ENCODE measurements at regions not wholly inside any gene's neighbourhood (a gene's known extent, or its start where the extent isn't known, plus 50 kb on each side); places are given as distances from the start of the nearest gene placed in this dataset.
"Not testable (repeated sequence)": the region's sequence is repeated elsewhere in the genome, so short reads cannot be mapped to it uniquely, and the experiment has no call there.

DNA sequence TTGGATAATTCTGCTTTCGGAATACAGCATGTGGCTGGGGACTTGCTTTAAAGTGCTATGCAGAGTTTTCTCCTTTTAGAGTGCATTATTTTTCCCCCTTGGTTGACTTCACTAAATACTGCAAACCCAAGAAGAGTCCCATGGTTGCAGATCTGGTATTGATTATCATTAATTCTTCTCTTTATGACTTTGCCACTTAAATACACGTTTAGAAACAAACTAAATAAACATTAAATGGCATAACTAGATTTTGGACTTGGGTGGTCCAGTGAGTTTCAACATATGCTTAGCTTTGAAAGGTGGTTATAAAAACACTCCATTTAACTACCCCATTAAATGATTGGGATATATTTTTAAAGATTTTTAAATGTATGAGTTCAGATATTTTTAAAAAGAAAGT, 279.2 kb downstream of the SOX4 start:
- no peak for DNase-seq (ENCODE audit: low read depth in 4 of 4, low spot score in 2 of 4)

DNA sequence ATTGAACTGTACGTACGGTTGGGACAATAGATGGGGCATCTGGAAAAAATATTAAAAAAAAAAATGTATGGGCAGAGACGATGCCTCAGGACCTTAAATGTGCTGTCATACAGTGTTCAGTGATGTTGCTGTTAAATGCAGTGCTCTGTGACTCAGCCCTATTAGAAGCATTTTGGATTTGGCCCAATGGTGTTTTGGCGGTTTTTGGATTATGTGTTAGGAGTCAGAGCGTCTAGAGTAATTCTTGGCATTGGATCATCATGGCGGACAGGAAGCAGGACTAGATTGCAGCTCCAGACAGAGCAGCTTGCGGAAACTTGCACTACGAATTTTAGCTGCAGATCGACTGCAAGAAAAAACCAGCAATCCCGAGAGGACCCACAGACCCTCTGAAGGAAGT, 280.0 kb downstream of the SOX4 start:
- DNase-seq (ENCODE audit: low read depth in 4 of 4, low spot score in 2 of 4): no peak

DNA sequence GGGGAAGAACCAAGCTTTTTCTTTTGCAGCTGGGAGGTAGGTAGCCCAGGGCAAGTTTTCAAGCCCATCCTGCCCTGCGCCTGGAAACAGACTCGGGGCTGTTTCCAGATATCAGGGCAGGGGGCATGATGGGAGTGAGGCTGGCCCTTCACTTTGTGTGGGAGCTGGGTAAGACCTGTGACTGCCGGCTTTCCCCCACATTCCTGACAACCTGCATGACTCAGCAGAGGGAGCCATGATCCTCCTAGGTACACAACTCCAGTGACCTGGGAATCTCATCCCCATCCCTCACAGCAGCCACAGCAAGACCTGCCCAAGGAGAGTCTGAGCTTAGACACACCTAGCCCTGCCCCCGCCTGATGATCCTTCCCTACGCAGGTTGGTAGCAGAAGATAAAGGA, 280.8 kb downstream of the SOX4 start:
- no peak for DNase-seq (ENCODE audit: low read depth in 4 of 4, low spot score in 2 of 4)

- not testable (repeated sequence) for DNase-seq (ENCODE audit: low read depth in 4 of 4, low spot score in 2 of 4)
Measured at GRCh38 chr6:21877037-21877436, 283.5 kb downstream of the SOX4 start.

DNA sequence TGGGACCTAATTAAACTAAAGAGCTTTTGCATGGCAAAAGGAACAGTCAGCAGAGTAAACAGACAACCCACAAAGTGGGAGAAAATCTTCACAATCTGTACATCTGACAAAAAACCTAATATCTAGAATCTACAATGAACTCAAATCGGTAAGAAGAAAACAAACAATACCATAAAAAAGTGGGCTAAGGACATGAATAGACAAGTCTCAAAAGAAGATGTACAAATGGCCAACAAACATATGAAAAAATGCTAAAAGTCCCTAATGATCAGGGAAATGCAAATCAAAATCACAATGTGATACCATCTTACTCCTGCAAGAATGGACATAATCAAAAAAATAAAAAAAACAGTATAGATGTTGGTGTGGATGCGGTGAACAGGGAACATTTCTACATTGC, 286.7 kb downstream of the SOX4 start:
- DNase-seq (ENCODE audit: low read depth in 4 of 4, low spot score in 2 of 4): not testable (repeated sequence)

GRCh38 chr6:21881969-21882465, 288.5 kb downstream of the SOX4 start:
- no peak for DNase-seq (ENCODE audit: low read depth in 4 of 4, low spot score in 2 of 4)

- no peak for DNase-seq (ENCODE audit: low read depth in 4 of 4, low spot score in 2 of 4)
Measured at GRCh38 chr6:21883595-21884328, 290.2 kb downstream of the SOX4 start.

DNA sequence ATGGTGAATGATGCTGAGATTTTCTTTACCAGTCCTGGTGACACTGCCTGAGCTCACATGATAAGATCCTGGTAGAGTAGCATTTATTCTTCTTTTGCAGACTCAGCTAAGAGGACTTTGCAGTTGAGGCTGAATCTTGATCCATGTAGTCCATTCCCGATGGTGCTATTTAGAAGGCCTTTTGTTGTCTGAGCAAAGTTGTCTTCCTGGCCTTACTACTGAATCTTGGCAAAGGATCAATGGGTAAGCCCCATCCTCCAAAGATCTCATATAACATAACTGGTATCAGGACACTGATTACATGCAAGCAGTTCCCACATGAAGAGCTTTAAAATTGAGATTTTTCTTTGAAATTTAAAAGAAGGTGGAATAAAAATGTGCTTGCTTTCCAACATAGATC, 291.6 kb downstream of the SOX4 start:
- DNase-seq (ENCODE audit: low read depth in 4 of 4, low spot score in 2 of 4): no peak

DNA sequence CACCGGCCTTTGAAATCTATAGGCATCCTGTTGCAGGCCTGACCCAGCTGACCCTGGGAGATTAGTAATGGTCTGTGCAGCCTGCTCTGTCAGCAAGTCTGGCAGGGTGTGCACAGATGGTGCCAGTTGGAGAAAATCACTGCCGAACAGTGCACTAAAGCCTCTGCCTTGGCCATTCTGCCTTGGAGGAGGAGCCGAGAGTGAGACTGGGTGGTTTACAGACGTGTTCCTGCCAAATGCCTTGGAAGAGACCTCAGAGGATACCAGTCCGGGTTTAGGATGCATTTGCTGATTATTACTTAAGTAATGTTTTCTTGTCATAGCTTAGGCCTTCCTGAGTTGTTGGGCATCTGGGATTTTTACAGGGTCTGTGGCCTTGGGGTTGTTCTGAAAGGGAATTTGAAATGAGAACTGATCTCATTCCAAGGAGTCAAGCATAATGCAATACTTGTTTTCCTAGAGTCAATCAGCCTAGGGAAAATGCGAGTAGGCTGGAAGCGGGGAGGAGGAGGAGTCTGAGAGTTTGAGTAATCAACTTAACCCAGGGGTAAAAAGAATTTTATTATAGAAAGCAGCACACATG, 292.1 kb downstream of the SOX4 start:
- peak in 3 of 4 donors; percentile 49 to 63 (median 56) for DNase-seq (ENCODE audit: low read depth in 4 of 4, low spot score in 2 of 4)

DNA sequence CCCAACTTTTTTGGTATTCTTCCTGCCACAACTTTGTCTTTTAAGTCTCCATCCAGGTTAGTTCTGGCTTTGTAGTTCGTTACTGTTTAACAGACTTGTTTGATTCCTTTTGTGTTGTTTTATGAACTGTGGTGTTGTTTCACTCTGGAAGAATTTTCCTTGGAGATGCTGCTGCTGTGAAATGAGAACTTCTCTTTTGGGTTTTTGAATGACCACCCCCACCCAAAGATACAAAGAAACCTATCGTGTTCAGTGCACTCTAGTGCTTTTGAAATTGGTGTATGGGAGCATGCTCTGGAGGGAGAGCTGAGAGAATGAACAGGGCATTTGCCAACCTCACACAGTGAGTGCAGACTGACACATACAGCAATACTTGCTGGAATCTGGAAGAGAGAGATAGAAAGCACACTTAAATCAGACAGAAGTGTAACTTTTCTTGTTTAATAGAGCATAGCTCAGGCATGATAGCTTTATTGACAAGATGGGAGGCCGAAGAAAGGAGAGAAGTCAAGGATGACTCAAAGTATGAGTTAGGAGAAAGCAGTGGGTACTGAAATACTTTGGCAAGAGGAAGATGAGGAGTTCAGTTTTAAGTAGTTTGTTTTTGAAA, 293.1 kb downstream of the SOX4 start:
- DNase-seq (ENCODE audit: low read depth in 4 of 4, low spot score in 2 of 4): peak in 2 of 4 donors; percentile 38 to 62

GRCh38 chr6:21887231-21888185, 294.0 kb downstream of the SOX4 start:
- peak in 2 of 4 donors; percentile 34 to 62 for DNase-seq (ENCODE audit: low read depth in 4 of 4, low spot score in 2 of 4)

DNA sequence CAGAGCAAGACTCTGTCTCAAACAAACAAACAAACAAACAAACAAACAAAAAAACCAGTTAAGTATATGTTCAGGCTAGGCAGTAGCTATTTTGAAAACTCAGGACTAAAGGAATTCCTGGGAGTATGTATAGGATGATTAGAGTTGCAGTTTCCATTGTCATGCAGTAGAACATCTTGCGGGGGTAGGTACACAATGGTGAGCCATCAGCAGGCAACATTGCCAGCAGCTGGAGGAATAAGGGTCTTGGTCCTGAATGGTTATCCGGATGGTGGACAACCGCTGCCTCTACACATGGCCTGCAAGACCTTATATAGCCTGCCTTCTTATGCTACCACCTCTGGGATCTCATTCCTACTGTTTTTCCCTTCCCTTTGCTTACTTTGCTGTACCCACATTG, 297.5 kb downstream of the SOX4 start:
- no peak for DNase-seq (ENCODE audit: low read depth in 4 of 4, low spot score in 2 of 4)

- DNase-seq (ENCODE audit: low read depth in 4 of 4, low spot score in 2 of 4): no peak
Measured at GRCh38 chr6:21893793-21894192, 300.2 kb downstream of the SOX4 start.

DNA sequence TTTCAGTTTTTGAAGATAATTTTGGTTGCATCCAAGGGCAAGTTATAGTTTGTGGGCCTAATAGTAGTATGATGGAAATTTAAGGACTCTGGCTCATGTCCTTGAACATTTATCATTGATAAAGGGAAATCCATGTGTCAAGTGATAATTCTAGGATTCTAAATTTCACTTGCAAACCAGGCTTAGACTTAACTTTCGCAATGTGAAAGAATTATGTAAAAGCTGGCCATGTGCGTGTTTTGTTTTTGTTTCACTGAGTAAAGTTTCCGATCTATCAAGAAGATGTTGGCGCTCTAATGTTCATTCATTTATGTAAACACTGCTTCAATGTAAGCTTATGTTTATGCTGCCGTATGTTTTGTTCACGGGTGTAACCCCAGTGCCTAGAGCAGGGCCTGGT, 302.0 kb downstream of the SOX4 start:
- DNase-seq (ENCODE audit: low read depth in 4 of 4, low spot score in 2 of 4): no peak

DNA sequence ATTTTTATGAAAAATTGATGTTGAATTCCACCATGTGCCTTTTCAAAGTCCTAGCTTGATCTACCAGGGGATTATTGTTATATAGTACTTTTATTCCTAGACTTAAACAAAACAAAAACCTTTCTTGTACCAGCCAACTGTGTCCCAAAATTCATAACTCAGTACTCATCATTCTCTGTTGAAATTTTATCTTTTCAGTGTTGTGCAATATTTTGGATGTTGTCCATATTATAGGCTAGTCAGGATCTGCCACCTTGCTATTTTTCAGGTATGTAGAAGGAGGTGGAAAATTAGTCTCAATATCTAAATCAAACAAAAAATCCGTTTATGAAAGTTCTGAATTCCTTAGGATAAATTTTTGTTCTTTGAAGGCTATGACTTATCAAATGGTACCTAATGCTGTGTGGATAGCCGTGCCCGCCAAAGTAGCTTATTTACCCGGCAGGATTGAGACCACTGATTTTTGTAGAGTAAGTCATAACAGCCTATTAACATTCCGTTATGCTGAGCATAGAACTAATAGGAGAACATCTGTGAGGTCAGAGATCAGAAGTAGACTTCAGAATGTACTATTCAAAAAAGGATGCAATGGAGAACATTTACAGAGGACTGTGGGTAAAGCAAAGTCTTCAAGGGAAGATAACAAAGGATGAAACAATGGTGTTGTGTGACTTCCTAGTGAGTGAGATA, 304.7 kb downstream of the SOX4 start:
- no peak for DNase-seq (ENCODE audit: low read depth in 4 of 4, low spot score in 2 of 4)

- DNase-seq (ENCODE audit: low read depth in 4 of 4, low spot score in 2 of 4): no peak
Measured at GRCh38 chr6:21899708-21900107, 306.2 kb downstream of the SOX4 start.

DNA sequence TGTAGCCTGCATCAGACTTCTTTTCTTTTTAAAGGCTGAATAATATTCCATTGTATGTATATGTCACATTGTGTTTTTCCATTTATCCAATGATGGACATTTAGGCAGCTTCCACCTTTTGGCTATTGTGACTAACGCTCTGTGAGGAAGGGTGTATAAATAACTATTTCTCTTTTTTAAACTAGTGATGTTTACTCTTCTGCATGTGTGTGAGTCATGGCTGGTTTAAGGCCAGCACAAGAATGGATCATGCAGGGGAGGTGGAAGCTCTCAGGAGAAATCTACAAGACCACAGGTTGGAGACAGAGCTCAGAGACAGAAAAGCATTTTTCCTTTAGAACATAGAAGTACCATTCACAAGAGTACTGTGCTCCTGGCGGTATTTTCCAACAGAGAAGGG, 307.2 kb downstream of the SOX4 start:
- DNase-seq (ENCODE audit: low read depth in 4 of 4, low spot score in 2 of 4): no peak

DNA sequence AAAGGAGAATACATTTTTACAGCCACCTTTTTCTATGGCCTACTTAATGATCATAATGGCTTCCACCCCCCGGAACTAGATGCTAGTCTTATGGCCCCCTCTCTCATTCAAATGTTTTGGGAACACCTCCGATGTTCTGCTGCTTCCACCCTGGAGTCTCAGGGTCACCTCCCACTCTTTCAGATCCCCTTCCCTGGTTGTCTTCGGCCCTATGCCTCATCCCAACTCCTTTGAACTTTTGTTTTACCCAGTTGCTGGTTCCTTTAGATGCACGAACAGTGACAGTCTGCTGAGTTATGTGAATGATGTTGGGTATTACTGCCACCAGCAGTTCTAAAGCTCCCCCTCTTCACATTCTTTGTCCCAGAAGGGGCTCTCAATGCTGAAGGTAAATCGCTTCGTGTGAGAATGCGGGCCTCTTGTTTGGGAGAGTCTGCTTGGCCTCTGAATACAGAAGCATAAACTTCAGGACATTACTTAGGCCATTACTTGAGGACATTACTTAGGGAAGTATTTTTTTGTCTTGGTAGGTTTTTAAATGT, 309.1 kb downstream of the SOX4 start:
- DNase-seq (ENCODE audit: low read depth in 4 of 4, low spot score in 2 of 4): no peak

DNA sequence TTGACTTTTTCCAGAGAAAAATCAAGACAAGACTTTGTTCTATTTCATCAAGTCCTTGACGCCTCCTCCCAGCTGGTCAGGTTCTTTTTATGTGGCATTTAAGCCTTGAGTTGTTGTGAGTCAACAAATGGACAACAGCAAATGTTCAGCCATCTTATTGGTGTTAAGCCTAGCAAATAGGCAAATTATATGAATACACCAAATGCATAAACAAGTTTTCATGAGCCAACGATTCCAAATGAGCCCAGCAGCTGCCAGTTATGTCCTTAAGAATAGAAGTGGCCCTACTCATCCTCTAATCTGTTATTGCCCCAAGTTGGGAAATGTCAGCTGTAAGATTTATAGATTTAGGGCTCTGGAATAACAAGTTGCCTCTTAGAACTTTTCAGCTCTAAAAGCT, 312.0 kb downstream of the SOX4 start:
- no peak for DNase-seq (ENCODE audit: low read depth in 4 of 4, low spot score in 2 of 4)

DNA sequence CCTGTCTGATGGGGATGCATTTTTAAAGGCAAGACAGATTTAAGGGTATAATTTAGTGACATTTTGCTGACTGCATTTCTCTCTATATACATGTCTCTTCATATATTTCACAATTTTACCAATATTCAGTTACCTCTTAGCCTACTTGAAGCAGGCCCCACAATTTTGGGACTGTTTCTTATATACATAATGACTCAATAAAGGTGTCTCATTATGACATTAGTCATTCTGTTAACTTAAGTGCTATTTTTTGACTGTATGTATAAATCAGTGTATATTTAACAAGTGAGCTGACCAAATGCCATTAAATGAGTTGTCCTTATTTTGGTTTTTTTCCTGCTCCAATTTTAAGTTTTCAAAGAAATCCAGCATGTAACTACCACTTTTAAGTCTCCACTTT, 313.3 kb downstream of the SOX4 start:
- no peak for DNase-seq (ENCODE audit: low read depth in 4 of 4, low spot score in 2 of 4)

All from left renal cortex interstitium (tissue), 4 donors.